Activated naive CD4-positive, alpha-beta T cell treated with anti-CD3 and anti-CD28 coated beads, Interleukin-2, amount 50 U/mL, for 24 hours (primary cell): ENCODE measurements at regions not wholly inside any gene's neighbourhood (a gene's known extent, or its start where the extent isn't known, plus 50 kb on each side); places are given as distances from the start of the nearest gene placed in this dataset.

ENCODE experiments used
- H3K27ac Mint-ChIP-seq: one replicate; pipeline ENCODE4 v1.8.0; 2021; ENCODE audit warnings: mild to moderate bottlenecking, mixed read lengths
- H3K27me3 Mint-ChIP-seq: one replicate; pipeline ENCODE4 v1.8.0; 2021; ENCODE audit warnings: mixed read lengths
- H3K36me3 Mint-ChIP-seq: one replicate; pipeline ENCODE4 v1.8.0; 2021; ENCODE audit warnings: mixed read lengths
- H3K4me1 Mint-ChIP-seq: one replicate; pipeline ENCODE4 v1.8.0; 2021; ENCODE audit warnings: mixed read lengths
- H3K4me3 Mint-ChIP-seq: one replicate; pipeline ENCODE4 v1.8.0; 2021; ENCODE audit warnings: mild to moderate bottlenecking, mixed read lengths
- H3K9me3 Mint-ChIP-seq: one replicate; pipeline ENCODE4 v1.8.0; 2021; ENCODE audit warnings: mixed read lengths

GRCh38 chr13:86710013-86710412 is 910.8 kb upstream of the SLITRK6 start:
- Mint-ChIP-seq H3K4me1 (no peaks in the 10 kb centered on the region), H3K36me3 (no peaks in the 10 kb centered on the region), H3K27me3 (no peaks in the 10 kb centered on the region), H3K27ac (no peak overlapping the region), H3K4me3 (no peak overlapping the region), H3K9me3 (peaks cover 18% of the 10 kb centered on the region)

- H3K27ac Mint-ChIP-seq, result no peak overlapping the region
- H3K36me3 Mint-ChIP-seq, result no peaks in the 10 kb centered on the region
- H3K9me3 Mint-ChIP-seq, result peaks cover 18% of the 10 kb centered on the region
- no peak overlapping the region for H3K4me3 Mint-ChIP-seq
- no peaks in the 10 kb centered on the region for H3K4me1 Mint-ChIP-seq
- H3K27me3 Mint-ChIP-seq, result no peaks in the 10 kb centered on the region
These were observed 911.7 kb upstream of the SLITRK6 start for GRCh38 chr13:86710896-86711295.

- no peak overlapping the region for H3K27ac Mint-ChIP-seq
- H3K27me3 Mint-ChIP-seq, result no peaks in the 10 kb centered on the region
- peaks cover 4% of the 10 kb centered on the region for H3K9me3 Mint-ChIP-seq
- H3K4me1 Mint-ChIP-seq, result no peaks in the 10 kb centered on the region
- no peak overlapping the region for H3K4me3 Mint-ChIP-seq
- no peaks in the 10 kb centered on the region for H3K36me3 Mint-ChIP-seq
These were observed 915.3 kb upstream of the SLITRK6 start for GRCh38 chr13:86714495-86714894.

- Mint-ChIP-seq H3K27me3 (no peaks in the 10 kb centered on the region), H3K4me1 (no peaks in the 10 kb centered on the region), H3K4me3 (no peak overlapping the region), H3K9me3 (peaks cover 11% of the 10 kb centered on the region), H3K27ac (no peak overlapping the region), H3K36me3 (no peaks in the 10 kb centered on the region)
These were observed 925.9 kb upstream of the SLITRK6 start for GRCh38 chr13:86725105-86725504.

GRCh38 chr13:86729206-86729605 is 930.0 kb upstream of the SLITRK6 start:
- no peak overlapping the region for H3K4me3 Mint-ChIP-seq
- H3K9me3 Mint-ChIP-seq, result peaks cover 7% of the 10 kb centered on the region
- no peaks in the 10 kb centered on the region for H3K27me3 Mint-ChIP-seq

GRCh38 chr13:86731987-86732386 is 932.8 kb upstream of the SLITRK6 start:
- Mint-ChIP-seq H3K4me3 (no peak overlapping the region), H3K27me3 (no peaks in the 10 kb centered on the region), H3K9me3 (peaks cover 7% of the 10 kb centered on the region), H3K27ac (no peak overlapping the region), H3K36me3 (no peaks in the 10 kb centered on the region), H3K4me1 (no peaks in the 10 kb centered on the region)

More at GRCh38 chr13:86729206-86729605, 930.0 kb upstream of the SLITRK6 start:
- Mint-ChIP-seq H3K4me1 (no peaks in the 10 kb centered on the region), H3K36me3 (no peaks in the 10 kb centered on the region), H3K27ac (no peak overlapping the region)

DNA sequence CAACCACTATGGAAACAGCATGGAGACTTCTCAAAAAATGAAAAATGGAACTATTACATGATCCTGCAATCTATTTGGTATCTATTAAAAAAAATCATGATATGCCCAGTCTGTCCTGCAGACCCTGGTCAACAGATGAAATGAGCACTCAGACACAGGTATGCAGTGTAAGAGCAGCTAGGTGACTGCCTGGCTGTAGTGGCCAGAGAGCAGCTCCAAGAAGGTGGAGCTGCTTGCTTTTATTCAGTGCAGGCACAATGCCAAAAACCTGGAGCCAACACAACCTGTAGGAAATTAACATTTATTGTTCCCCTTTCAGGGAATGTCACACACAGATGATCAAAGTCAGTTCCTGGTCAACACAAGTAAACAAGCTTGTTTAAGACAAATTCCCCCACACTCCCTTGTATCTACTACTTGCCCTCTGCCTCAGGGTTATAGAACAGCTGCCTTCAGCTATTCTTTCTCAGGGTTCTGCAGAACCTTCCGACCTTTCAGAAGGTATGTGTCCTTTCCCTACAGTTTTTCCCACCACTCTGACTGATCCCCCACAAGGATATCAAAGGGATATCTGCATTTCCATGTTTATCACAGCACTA is 933.7 kb upstream of the SLITRK5 start:
- no peaks in the 10 kb centered on the region for H3K4me1 Mint-ChIP-seq

GRCh38 chr13:86741762-86742285 is 929.3 kb upstream of the SLITRK5 start:
- no peaks in the 10 kb centered on the region for H3K36me3 Mint-ChIP-seq

More for the DNA sequence above, 933.7 kb upstream of the SLITRK5 start:
- Mint-ChIP-seq H3K27ac (no peak overlapping the region), H3K36me3 (no peaks in the 10 kb centered on the region), H3K4me3 (no peak overlapping the region), H3K9me3 (peaks cover 13% of the 10 kb centered on the region), H3K27me3 (no peaks in the 10 kb centered on the region)

GRCh38 chr13:86757236-86757978 is 913.8 kb upstream of the SLITRK5 start:
- Mint-ChIP-seq H3K36me3 (no peaks in the 10 kb centered on the region), H3K27ac (no peak overlapping the region), H3K4me3 (no peak overlapping the region), H3K9me3 (peaks cover 15% of the 10 kb centered on the region), H3K27me3 (no peaks in the 10 kb centered on the region), H3K4me1 (no peaks in the 10 kb centered on the region)

More at GRCh38 chr13:86741762-86742285, 929.3 kb upstream of the SLITRK5 start:
- no peak overlapping the region for H3K4me3 Mint-ChIP-seq
- H3K4me1 Mint-ChIP-seq, result no peaks in the 10 kb centered on the region
- no peaks in the 10 kb centered on the region for H3K27me3 Mint-ChIP-seq
- H3K9me3 Mint-ChIP-seq, result peaks cover 10% of the 10 kb centered on the region
- H3K27ac Mint-ChIP-seq, result no peak overlapping the region

- Mint-ChIP-seq H3K27ac (no peak overlapping the region), H3K27me3 (no peaks in the 10 kb centered on the region), H3K4me3 (no peak overlapping the region), H3K36me3 (no peaks in the 10 kb centered on the region), H3K9me3 (peaks cover 15% of the 10 kb centered on the region), H3K4me1 (no peaks in the 10 kb centered on the region)
These were observed 913.1 kb upstream of the SLITRK5 start for GRCh38 chr13:86758116-86758515.

DNA sequence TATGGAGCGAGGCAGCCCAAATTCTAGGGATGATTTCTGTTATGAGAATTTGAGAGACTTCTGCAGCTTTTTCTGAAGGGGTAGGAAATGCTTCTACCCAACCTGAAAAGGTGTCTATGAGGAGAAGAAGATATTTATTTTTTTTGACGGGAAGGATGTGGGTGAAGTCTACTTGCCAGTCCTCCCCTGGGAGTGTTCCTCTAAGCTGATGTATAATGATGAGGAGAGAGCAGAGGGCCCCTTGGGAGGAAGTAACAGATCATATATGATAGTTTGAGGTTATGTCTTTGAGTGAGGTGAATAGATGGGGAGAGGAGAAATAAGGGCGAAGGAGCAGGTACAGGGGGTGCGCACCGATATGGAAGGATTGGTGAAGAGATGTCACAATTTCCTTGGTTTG is 910.6 kb upstream of the SLITRK5 start:
- no peak overlapping the region for H3K4me3 Mint-ChIP-seq
- no peak overlapping the region for H3K27ac Mint-ChIP-seq
- no peaks in the 10 kb centered on the region for H3K27me3 Mint-ChIP-seq
- no peaks in the 10 kb centered on the region for H3K36me3 Mint-ChIP-seq
- H3K4me1 Mint-ChIP-seq, result no peaks in the 10 kb centered on the region
- H3K9me3 Mint-ChIP-seq, result peaks cover 20% of the 10 kb centered on the region

DNA sequence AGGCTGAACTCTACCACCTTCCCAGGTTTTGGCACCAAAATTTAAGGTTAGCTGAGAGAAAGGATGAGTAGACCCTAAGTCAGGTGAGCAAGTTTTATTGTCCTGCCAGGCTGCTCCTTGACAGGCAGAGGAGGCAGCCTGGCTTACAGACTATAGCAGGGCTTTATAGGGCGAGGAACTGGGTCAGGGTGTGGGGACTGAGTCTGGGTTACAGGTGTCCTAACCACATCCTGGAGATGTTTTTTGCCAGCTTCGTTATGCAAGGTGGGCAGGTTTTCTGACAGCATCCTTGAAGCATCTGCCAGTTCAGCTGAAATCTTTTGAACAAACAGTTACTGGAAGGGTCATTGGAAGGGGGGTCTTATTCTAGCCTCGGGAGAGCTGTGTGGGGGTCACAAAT is 905.7 kb upstream of the SLITRK5 start:
- Mint-ChIP-seq H3K27ac (no peak overlapping the region), H3K9me3 (peaks cover 20% of the 10 kb centered on the region)

GRCh38 chr13:86788616-86789015 is 882.6 kb upstream of the SLITRK5 start:
- Mint-ChIP-seq H3K4me1 (no peaks in the 10 kb centered on the region), H3K27me3 (no peaks in the 10 kb centered on the region), H3K4me3 (no peak overlapping the region), H3K9me3 (peaks cover 15% of the 10 kb centered on the region), H3K36me3 (no peaks in the 10 kb centered on the region), H3K27ac (no peak overlapping the region)

More for the DNA sequence above, 905.7 kb upstream of the SLITRK5 start:
- Mint-ChIP-seq H3K4me3 (no peak overlapping the region), H3K36me3 (no peaks in the 10 kb centered on the region), H3K27me3 (no peaks in the 10 kb centered on the region), H3K4me1 (no peaks in the 10 kb centered on the region)

GRCh38 chr13:86792153-86792651 is 879.0 kb upstream of the SLITRK5 start:
- Mint-ChIP-seq H3K4me1 (no peaks in the 10 kb centered on the region), H3K36me3 (no peaks in the 10 kb centered on the region)

DNA sequence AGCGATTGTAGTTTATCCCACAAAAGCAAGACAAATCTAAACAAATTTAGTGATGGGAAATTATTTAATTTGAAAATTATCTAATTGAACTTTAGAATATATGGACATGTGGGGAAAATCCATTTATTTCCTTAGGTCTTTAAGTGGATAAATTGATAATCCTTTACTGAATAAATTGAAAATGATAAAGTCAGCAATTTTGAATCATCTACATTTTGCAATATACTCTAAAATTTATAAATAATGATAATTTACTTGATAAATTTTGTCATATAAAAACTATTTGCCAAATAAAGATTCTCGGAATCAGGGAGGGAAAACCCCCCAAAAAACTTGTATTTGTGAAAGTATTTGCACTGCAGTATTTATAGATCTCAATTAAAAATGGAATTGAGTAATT is 875.3 kb upstream of the SLITRK5 start:
- Mint-ChIP-seq H3K36me3 (no peaks in the 10 kb centered on the region), H3K4me3 (no peak overlapping the region), H3K27me3 (no peaks in the 10 kb centered on the region), H3K27ac (no peak overlapping the region), H3K9me3 (peaks cover 15% of the 10 kb centered on the region), H3K4me1 (no peaks in the 10 kb centered on the region)

More at GRCh38 chr13:86792153-86792651, 879.0 kb upstream of the SLITRK5 start:
- H3K9me3 Mint-ChIP-seq, result peaks cover 15% of the 10 kb centered on the region
- H3K4me3 Mint-ChIP-seq, result no peak overlapping the region
- H3K27me3 Mint-ChIP-seq, result no peaks in the 10 kb centered on the region
- H3K27ac Mint-ChIP-seq, result no peak overlapping the region

DNA sequence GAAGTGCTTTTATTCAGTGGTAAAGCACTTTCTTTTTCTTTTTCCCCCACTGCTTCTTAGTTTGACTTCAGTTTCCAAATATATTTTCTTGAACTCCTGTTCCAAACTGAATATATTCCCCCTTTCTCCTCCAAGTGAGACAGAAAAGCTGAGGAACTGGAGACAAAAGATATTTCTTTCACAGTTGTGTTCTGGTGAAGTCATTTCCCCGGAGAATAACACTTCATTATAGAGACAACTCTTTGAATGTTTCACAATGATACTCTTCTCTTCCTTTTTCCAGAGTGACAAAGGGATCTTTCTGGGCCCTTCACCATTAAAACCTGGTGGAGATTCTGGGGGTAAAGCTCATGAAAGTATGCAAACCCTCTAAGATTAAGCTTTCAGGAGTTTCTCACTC is 860.8 kb upstream of the SLITRK5 start:
- H3K4me3 Mint-ChIP-seq, result no peak overlapping the region
- H3K36me3 Mint-ChIP-seq, result no peaks in the 10 kb centered on the region
- no peak overlapping the region for H3K27ac Mint-ChIP-seq
- no peaks in the 10 kb centered on the region for H3K4me1 Mint-ChIP-seq
- H3K9me3 Mint-ChIP-seq, result peaks cover 16% of the 10 kb centered on the region
- no peaks in the 10 kb centered on the region for H3K27me3 Mint-ChIP-seq
